Gastrocnemius medialis (tissue), 4 donors: ENCODE measurements at regions not wholly inside any gene's neighbourhood (a gene's known extent, or its start where the extent isn't known, plus 50 kb on each side); places are given as distances from the start of the nearest gene placed in this dataset.

Experiments used
- ATAC-seq, 2 donors: fragments of 150-250 bp; one replicate each; pipeline ENCODE4 v1.9.1; 2016
- DNase-seq, 2 donors: peaks; one replicate each; pipeline ENCODE4 v3.0.0-alpha.2; 2019
- H3K27ac ChIP-seq, 4 donors: fragments of 200-600 bp; sonication (generic); 1 replicate in 1 of 4; 2 replicates in 3 of 4; pipeline ENCODE4 v1.5.1; 2016 to 2018; ENCODE audit warnings: mild to moderate bottlenecking in 2 of 4, moderate library complexity in 1 of 4
- H3K27me3 ChIP-seq, 3 donors: fragments of 200-600 bp; sonication (generic) in 2 of 3; 1 replicate in 1 of 3; 2 replicates in 2 of 3; pipeline versions ENCODE4 v1.5.1 to v1.6.0; 2016 to 2019; ENCODE audit warnings: mild to moderate bottlenecking in 1 of 3, moderate library complexity in 1 of 3
- H3K36me3 ChIP-seq, 2 donors: fragments of 200-600 bp; sonication (generic) in 1 of 2; one replicate each; pipeline ENCODE4 v1.5.1; 2017 to 2018
- H3K4me1 ChIP-seq, 2 donors: fragments of 200-600 bp; sonication (generic) in 1 of 2; one replicate each; pipeline ENCODE4 v1.5.1; 2016 to 2017; ENCODE audit warnings: mild to moderate bottlenecking in 2 of 2
- H3K4me3 ChIP-seq, 4 donors: fragments of 200-600 bp; sonication (generic) in 3 of 4; 1 replicate in 1 of 4; 2 replicates in 3 of 4; pipeline ENCODE4 v1.5.1; 2016 to 2019; ENCODE audit warnings: mild to moderate bottlenecking in 2 of 4
- H3K9me3 ChIP-seq, 3 donors: fragments of 200-600 bp; sonication (generic) in 2 of 3; 1 replicate in 1 of 3; 2 replicates in 2 of 3; pipeline ENCODE4 v1.5.1; 2016 to 2019
- POLR2A ChIP-seq, 2 donors: fragments of 450-650 bp; IDR thresholded peaks; one replicate each; pipeline ENCODE4 v1.6.1; 2017; ENCODE audit warnings: antibody characterized with exemption in 2 of 2, mild to moderate bottlenecking in 2 of 2, moderate library complexity in 2 of 2
- in situ Hi-C, 4 donors: fragments of 200-750 bp; cut with MboI; loops; one replicate each; pipeline versions ENCODE4 v1.15.0 to v1.8.0; 2017; ENCODE audit warnings: low sequenced_read_pairs in 4 of 4
- intact Hi-C: fragments of 100-400 bp; cut with DNase I; formaldehyde crosslinking; loops from one replicate; pipeline ENCODE4 v1.15.1; 2023; ENCODE audit warnings: low total_unique reads
- TF ChIP-seq, protein P1 (sequence below), 5 experiments: fragments of 450-650 bp in 3 of 5; fragments of 200-600 bp in 2 of 5; sonication (generic) in 2 of 5; IDR thresholded peaks in 4 of 5; conservative IDR thresholded peaks in 1 of 5; 1 replicate in 4 of 5; 2 replicates in 1 of 5; pipeline ENCODE4 v1.5.1; 2016 to 2019; ENCODE audit warnings: antibody characterized with exemption in 5 of 5, mild to moderate bottlenecking in 3 of 5, moderate library complexity in 3 of 5

DNA sequence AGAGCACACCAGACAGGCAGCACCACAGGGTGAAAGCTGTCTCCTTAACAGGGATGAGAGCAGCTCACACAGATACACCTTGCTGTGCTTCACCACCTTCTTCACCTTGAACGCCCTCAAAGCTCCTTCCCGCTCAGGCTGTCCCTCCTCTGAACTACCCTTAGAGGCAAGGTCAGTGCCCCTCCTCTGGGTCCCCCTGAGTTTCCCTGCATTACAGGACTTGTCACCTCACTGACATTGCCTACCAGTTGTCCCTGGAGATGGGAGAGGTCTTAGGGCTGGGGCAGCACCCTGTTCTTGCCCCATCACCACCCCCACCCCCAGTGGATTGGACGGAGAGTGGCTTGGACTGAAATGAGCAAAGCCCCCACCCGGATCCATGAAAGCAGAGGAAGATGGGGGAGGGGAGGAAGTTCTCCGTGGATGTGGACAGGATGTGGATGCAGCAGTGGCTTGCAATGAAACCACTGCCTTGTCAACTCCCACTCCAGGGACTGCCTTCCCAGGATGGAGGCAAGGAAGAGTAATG is 73.2 kb upstream of the CDH5 start:
- in situ Hi-C loops (no loop called here), intact Hi-C loops (no loop called here)
- Histone ChIP-seq H3K9me3 (no peaks in the 10 kb centered on the region), H3K4me3 (no peak overlapping the region), H3K4me1 (no peaks in the 10 kb centered on the region), H3K27ac (no peak overlapping the region), H3K27me3 (no peaks in the 10 kb centered on the region), H3K36me3 (no peaks in the 10 kb centered on the region)
- DNase-seq (no peak), ATAC-seq (no peak)
- TF ChIP-seq, protein P1, sequence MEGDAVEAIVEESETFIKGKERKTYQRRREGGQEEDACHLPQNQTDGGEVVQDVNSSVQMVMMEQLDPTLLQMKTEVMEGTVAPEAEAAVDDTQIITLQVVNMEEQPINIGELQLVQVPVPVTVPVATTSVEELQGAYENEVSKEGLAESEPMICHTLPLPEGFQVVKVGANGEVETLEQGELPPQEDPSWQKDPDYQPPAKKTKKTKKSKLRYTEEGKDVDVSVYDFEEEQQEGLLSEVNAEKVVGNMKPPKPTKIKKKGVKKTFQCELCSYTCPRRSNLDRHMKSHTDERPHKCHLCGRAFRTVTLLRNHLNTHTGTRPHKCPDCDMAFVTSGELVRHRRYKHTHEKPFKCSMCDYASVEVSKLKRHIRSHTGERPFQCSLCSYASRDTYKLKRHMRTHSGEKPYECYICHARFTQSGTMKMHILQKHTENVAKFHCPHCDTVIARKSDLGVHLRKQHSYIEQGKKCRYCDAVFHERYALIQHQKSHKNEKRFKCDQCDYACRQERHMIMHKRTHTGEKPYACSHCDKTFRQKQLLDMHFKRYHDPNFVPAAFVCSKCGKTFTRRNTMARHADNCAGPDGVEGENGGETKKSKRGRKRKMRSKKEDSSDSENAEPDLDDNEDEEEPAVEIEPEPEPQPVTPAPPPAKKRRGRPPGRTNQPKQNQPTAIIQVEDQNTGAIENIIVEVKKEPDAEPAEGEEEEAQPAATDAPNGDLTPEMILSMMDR (IDR thresholded peaks at IDR 0.05 in 4 of 5, conservative IDR thresholded peaks at IDR 0.05 in 1 of 5) = no peak
- no peak for TF ChIP-seq POLR2A (IDR thresholded peaks at IDR 0.05)

DNA sequence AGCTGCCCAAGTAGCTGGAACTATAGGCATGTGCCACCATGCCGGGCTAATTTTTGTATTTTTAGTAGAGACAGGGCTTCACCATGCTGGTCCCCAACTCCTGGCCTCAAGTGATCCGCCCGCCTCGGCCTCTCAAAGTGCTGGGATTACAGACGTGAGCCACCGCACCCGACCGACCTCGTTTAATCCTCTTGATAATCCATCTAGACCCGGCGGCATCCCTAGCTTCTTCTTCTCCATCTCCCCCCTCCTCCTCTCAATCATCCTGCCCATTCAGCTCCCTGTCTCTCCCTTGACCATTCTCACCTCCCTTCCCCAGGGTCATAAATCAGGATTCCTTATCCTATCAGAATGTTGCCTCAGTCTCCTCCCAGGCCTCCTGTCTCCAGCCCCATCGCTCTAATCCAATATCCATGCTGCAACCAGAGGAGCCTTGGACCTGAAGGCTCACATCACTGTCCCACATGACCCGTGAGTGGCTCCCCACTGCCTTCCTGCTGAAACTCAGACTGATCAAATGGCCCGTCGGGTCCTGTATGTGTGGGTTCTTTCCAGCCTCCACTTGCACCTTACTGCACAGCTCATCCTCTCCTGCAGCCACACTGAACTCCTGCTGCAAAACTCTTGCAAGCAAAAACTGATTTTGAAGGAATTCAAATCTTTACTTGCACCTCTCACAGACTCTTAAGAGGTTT is 74.1 kb upstream of the CDH5 start:
- no peaks in the 10 kb centered on the region for H3K4me1 ChIP-seq
- H3K9me3 ChIP-seq = no peaks in the 10 kb centered on the region
- H3K36me3 ChIP-seq = no peaks in the 10 kb centered on the region
- DNase-seq (no peak), ATAC-seq (no peak)
- TF ChIP-seq, protein P1 (IDR thresholded peaks at IDR 0.05 in 4 of 5, conservative IDR thresholded peaks at IDR 0.05 in 1 of 5) = no peak
- no peak for TF ChIP-seq POLR2A (IDR thresholded peaks at IDR 0.05)
- intact Hi-C loops (no loop called here), in situ Hi-C loops (no loop called here)
- H3K27ac ChIP-seq = no peak overlapping the region
- H3K4me3 ChIP-seq = no peak overlapping the region
- H3K27me3 ChIP-seq = no peaks in the 10 kb centered on the region

DNA sequence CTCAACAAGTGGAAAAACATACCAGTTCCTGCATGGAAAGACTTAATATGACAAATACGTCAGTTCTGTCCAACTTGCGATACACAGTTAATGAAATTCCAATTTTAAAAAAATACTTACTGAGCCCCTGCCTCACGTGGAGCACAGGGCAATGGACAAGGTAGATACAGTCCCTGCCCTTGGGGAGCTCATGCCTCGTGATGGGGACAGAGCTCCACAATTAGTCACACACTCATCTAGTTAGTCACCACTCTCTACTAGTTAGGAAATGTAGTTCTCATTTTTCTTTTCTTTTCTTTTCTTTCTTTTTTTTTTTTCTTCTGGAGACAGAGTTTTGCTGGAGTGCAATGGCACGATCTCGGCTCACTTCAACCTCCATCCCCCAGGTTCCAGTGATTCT is 74.7 kb upstream of the CDH5 start:
- ATAC-seq = no peak

DNA sequence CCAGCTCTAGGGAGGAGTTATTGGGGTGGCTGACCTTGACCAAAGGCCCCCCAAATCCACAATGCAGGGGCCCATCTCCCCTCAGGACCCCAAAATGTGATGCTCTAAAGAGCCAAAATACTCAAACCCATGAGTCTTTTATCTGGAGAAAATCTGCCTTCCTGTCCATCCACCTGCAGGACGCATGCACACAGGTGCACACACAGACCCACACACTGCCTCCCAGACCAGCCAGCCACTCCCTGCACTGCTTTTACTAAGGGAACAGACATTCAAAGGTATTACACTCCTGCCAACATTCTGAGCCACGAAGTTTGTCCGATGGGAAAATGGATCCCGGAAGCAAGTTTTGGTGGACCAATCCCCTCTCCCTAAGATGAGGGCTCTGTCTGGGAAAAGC is 76.1 kb upstream of the CDH5 start:
- intact Hi-C loops = no loop called here
- TF ChIP-seq, protein P1 (IDR thresholded peaks at IDR 0.05 in 4 of 5, conservative IDR thresholded peaks at IDR 0.05 in 1 of 5) = no peak
- TF ChIP-seq POLR2A (IDR thresholded peaks at IDR 0.05) = no peak
- Histone ChIP-seq H3K4me3 (no peak overlapping the region), H3K9me3 (no peaks in the 10 kb centered on the region), H3K27me3 (no peaks in the 10 kb centered on the region), H3K27ac (no peak overlapping the region), H3K4me1 (no peaks in the 10 kb centered on the region), H3K36me3 (no peaks in the 10 kb centered on the region)
- in situ Hi-C loops = no loop called here
- no peak for DNase-seq
- ATAC-seq = no peak

More for the DNA sequence above, 74.7 kb upstream of the CDH5 start:
- in situ Hi-C loops = no loop called here
- no peak overlapping the region for H3K4me3 ChIP-seq
- H3K27ac ChIP-seq = no peak overlapping the region
- no peaks in the 10 kb centered on the region for H3K36me3 ChIP-seq
- H3K4me1 ChIP-seq = no peaks in the 10 kb centered on the region
- no peaks in the 10 kb centered on the region for H3K9me3 ChIP-seq
- TF ChIP-seq POLR2A (IDR thresholded peaks at IDR 0.05) = no peak
- TF ChIP-seq, protein P1 (IDR thresholded peaks at IDR 0.05 in 4 of 5, conservative IDR thresholded peaks at IDR 0.05 in 1 of 5) = no peak
- H3K27me3 ChIP-seq = no peaks in the 10 kb centered on the region
- no peak for DNase-seq
- intact Hi-C loops = no loop called here

DNA sequence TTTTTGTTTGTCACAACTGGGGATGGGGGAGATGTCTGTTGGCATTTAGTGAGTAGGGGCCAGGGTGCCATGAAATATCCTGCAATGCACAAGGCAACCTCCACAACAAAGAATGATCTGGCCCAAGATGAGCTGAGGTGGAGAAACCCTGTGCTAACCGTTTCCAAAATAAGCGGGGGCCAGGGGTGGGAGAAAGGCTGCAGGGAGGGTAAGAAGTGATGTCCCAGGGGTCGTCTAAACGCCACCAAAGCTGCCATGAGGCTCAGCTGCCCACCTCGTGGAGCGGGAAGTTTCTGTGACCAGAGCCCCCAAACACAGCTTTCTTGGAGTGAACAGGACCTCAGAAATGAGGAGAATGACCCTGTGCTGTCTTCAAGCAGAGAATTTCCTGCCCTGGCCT is 76.5 kb upstream of the CDH5 start:
- Histone ChIP-seq H3K9me3 (no peaks in the 10 kb centered on the region), H3K4me1 (no peaks in the 10 kb centered on the region), H3K4me3 (no peak overlapping the region), H3K27me3 (no peaks in the 10 kb centered on the region), H3K27ac (no peak overlapping the region), H3K36me3 (no peaks in the 10 kb centered on the region)
- in situ Hi-C loops (no loop called here), intact Hi-C loops (no loop called here)
- no peak for TF ChIP-seq POLR2A (IDR thresholded peaks at IDR 0.05)
- TF ChIP-seq, protein P1 (IDR thresholded peaks at IDR 0.05 in 4 of 5, conservative IDR thresholded peaks at IDR 0.05 in 1 of 5) = no peak
- DNase-seq (no peak), ATAC-seq (no peak)
